ENCODE measurements at regions not wholly inside any gene's neighbourhood (a gene's known extent, or its start where the extent isn't known, plus 50 kb on each side); places are given as distances from the start of the nearest gene placed in this dataset.

DNA sequence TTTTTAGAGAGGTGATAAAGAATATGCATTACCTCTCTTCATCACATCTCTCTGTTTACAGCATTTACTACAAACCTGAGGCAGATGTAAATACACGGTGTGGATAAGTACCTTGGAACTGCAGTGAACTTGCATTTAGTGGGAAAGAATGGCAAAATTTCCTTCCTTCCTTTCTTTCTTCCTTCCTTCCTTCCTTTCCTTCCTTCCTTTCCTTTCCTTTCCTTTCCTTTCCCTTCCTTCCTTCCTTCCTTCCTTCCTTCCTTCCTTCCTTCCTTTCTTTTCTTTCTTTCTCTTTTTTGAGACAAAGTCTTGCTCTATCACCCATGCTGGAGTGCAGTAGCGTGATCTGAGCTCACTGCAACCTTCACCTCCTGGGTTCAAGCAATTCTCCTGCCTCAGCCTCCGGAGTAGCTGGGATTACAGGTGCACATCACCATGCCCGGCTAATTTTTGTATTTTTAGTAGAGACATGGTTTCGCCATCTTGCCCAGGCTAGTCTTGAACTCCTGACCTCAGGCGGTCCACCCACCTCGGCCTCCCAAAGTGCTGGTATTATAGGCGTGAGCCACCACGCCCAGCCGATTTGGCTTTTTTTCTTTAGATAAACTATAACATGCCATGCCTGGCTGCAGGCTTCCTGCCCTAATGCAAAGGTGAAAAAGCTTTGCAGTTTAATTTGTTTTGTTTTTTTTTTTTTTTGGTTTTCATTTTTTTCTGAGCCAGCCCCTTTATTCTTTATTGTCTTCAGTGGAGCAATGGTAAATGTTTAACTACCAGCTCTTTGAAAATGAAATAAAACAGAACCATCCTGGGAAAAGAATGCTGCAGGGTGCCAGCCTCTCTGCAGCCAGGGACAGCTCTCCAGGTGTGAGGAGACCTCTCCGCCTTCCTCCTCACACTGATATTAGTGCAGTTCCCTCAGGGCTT, 64.2 kb upstream of the NEDD9 start:
- DNase-seq (ENCODE audit: low read depth), result no peak

DNA sequence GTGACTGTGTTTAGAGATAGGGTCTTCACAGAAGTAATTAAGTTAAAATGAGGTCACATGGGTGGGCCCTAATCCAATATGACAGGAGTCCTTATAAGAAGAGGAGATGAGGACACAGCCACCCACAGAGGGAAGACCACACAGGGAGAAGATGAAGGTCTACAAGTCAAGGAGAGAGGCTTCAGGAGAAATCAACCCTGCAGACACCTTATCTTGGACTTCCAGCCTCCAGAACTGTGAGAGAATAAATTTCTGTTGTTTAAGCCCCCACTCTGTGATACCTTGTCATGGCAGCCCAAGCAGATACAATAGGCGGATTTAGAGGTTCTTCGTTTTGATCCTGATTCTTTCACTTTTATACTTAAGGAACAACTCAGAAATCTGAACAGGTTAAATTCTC, 63.5 kb upstream of the NEDD9 start:
- no peak for DNase-seq (ENCODE audit: low read depth)

DNA sequence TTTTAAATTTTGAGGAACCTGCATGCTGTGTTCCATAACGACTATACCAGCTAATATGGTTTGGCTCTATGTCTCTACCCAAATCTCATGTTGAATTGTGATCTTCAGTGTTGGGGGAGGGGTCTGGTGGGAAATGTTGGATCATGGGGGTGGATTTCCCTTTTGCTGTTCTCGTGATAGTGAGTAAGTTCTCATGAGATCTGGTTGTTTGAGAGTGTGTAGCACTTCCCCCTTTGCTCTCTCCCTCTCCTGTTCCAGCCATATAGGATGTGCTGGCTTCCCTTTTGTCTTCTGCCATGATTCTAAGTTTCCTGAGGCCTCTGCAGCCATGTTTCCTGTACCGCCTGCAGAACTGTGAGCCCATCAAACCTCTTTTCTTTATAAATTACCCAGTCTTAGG, 61.8 kb upstream of the NEDD9 start:
- DNase-seq (ENCODE audit: low read depth), result no peak

DNA sequence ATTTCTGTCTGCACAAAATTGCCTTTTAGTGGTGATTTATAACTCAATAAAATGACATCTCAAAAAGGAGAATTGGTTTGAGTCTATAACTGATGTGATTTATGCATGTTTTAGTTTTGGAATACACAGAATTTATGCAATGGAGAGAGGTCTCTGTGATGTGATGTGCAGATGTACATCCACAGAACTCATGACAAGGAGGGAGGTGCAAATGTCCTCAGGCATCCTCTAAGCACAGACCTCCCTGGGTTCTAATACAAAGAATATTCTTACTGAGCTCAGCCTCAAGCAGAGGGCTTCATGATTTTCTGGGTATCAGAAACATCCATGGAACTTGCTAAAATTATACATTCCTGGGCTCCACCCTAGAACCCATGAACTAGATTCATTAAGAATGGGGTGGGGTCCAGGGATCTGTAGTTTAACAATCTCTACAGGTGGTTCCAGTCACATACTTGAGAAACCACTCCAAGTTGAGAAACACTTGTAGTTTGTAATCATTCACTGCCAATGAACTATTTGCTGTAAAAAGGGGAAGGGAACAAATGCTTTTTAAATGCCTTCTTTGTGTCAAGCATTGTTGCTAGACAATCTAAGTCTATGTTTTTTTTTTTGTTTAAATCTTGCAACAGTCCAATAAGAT, 60.2 kb upstream of the NEDD9 start:
- DNase-seq (ENCODE audit: low read depth), result no peak

DNA sequence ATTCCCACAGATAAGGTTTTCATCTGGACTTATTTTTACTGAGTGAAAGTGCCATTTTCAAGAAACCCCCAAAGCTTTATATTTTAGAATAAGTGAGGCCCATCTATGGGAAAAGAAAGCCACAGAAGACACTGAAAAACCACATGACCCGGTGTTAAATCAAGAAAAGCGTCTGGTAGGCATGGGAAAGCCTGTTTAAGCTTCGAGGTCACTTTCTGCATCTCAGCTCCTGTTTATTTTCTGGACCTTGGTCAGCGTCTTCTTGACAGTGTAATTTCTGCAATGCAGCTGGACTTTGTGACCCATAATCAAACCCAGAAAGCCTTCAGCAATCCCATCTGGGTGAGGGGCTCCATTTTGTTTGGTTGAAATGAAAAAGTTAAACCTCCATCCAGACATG, 59.6 kb upstream of the NEDD9 start:
- no peak for DNase-seq (ENCODE audit: low read depth)

DNA sequence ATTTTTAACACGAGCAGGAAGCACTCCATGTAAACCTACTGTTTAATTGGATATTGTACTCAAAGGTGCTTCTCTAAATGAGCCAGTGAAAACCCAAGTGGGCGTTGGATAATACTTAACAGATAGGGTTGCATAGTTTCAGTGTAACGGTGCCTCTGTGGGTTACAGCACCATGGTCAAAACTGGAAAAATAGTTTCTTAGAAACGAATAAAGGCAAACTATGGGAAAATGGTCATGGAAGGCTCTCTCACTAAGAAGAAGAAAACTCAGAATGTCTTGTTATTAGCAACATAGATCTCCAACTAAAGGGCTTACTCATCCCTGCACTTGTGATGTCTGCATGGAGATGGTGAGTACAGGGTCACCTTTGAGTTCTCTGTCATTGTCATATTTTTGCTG, 59.1 kb upstream of the NEDD9 start:
- DNase-seq (ENCODE audit: low read depth), result no peak

DNA sequence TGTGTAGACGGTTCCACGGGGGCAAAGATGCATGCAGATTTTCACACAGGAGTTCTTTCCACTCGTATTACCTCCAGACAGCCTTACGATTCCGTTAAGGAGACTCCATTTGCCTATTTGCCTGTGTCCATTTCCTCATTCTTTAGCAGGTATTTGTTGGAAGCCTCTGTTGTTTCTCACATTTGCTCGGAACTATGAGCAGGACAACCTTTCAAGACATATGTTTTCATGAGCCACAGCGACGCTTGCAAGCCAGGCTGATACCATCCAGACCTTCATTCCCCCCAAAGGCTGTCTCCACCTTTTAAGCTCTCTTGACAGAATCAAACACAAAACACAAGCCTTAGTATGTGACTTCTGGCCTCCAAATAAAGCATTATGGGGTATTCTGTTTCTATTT, 57.6 kb upstream of the NEDD9 start:
- no peak for DNase-seq (ENCODE audit: low read depth)

DNA sequence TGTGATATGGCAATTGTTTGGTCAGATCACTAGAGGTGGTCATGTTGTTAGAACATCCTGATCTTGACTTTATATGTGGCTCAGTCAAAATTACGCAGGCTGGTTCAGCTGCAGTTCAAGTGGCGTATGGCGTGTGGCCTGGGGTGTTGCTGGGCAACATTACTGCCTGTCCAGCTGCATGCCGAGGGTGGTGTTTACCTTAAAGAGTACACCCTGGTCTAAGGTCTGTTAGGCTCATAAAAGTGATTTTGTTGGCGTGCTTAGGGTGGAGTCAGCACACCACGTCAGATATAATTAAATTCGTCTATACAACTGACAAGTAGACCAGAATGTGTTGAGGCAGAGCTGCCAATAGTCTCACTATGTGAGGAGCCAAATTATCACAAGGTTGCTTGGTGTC, 55.6 kb upstream of the NEDD9 start:
- DNase-seq (ENCODE audit: low read depth), result no peak

DNA sequence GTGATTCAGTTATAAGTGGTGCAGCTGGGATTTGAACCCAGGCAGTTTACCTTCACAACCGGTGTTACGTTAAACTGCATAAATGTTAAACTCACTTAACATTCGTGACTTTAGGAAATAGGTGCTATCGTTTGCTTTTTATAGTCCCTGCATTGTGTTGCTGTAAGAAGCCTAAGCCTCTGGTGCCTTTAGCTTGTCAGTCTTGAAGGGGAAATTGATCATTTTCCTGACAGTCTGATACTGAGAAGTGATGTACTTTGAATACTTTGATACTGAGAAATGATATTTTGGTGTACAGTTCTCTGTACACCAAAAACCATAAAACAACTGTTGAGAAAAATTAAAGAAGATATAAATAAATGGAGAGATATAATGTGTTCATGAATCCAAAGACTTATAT, 52.5 kb upstream of the NEDD9 start:
- no peak for DNase-seq (ENCODE audit: low read depth)

DNA sequence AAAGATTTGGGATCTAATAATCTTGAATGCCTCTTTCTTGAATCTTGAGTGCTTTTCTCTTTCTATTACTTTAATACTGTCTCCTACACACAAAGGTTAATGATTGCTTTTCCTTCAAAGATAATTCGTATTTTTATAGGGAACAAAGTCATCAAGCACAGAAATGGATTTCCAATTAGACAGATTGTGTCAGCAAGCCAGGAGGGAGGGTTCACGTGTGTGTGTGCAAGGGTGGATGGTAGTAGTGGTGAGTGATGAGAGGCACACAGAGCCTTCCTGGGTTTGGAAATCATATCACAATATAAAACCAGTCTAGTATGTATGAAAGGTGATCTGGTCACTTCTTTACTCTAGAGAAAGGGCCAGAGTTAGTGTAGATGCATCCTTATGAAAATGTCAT, 51.2 kb upstream of the NEDD9 start:
- DNase-seq (ENCODE audit: low read depth), result no peak

DNA sequence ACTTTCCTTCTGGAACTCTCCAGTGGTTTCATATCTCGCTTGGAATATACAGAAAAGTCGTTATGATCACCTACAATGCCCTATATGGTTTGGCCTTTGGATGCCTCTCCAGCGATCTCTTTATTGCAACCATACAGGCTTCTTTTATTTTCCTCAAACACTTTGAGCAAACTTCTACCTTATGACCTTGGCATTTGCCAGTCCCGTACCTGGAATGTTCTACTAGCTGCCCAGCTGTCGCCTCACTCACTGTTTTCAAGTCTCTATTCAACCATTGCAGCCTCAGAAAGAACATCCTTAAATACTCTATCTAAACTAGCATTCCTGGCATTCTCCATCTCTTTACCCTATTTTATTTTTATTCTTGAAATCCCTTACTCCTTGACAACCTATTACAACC, 50.4 kb upstream of the NEDD9 start:
- DNase-seq (ENCODE audit: low read depth), result no peak

Measured in stimulated activated CD8-positive, alpha-beta memory T cell treated with anti-CD3 and anti-CD28 coated beads, Interleukin-12 subunit alpha, Interleukin-12 subunit beta, amount 100 ng/mL, for 4 hours (primary cell).